ENCODE measurements at regions not wholly inside any gene's neighbourhood (a gene's known extent, or its start where the extent isn't known, plus 50 kb on each side); places are given as distances from the start of the nearest gene placed in this dataset.

- Mint-ChIP-seq H3K4me1 (ENCODE audit: insufficient read depth, unreplicated experiment) (no peaks in the 10 kb centered on the region), H3K36me3 (ENCODE audit: insufficient read depth, unreplicated experiment) (no peaks in the 10 kb centered on the region), H3K27ac (ENCODE audit: low read depth, unreplicated experiment) (no peak overlapping the region), H3K27me3 (ENCODE audit: insufficient read depth, unreplicated experiment) (no peaks in the 10 kb centered on the region), H3K9me3 (ENCODE audit: unreplicated experiment) (no peaks in the 10 kb centered on the region), H3K4me3 (ENCODE audit: unreplicated experiment) (no peak overlapping the region)
- ChIA-PET POLR2A (no interaction called here), CTCF (interaction anchor here (0.6 kb wide), 2 partner anchors 278 to 776 kb away, joined by 3 read pairs; no protein-coding TSS in a partner anchor)
- DNase-seq (ENCODE audit: unreplicated experiment) = no peak
- no TSS peak for BruUV-seq (replicated peaks)
- no peak for TF ChIP-seq CTCF (IDR thresholded peaks at IDR 0.05; ENCODE audit: unreplicated experiment)
- intact Hi-C loops (cut with micrococcal nuclease) = no loop called here
Observed at GRCh38 chr22:27610863-27611786, 190.4 kb downstream of the MN1 start.

- Mint-ChIP-seq H3K27ac (ENCODE audit: low read depth, unreplicated experiment) (no peak overlapping the region), H3K27me3 (ENCODE audit: insufficient read depth, unreplicated experiment) (no peaks in the 10 kb centered on the region), H3K4me1 (ENCODE audit: insufficient read depth, unreplicated experiment) (no peaks in the 10 kb centered on the region), H3K9me3 (ENCODE audit: unreplicated experiment) (no peaks in the 10 kb centered on the region), H3K4me3 (ENCODE audit: unreplicated experiment) (no peak overlapping the region), H3K36me3 (ENCODE audit: insufficient read depth, unreplicated experiment) (no peaks in the 10 kb centered on the region)
- BruUV-seq (replicated peaks) = no TSS peak
- ChIA-PET CTCF (no interaction called here), POLR2A (no interaction called here)
- no peak for DNase-seq (ENCODE audit: unreplicated experiment)
- intact Hi-C loops (cut with micrococcal nuclease) = no loop called here
- no peak for TF ChIP-seq CTCF (IDR thresholded peaks at IDR 0.05; ENCODE audit: unreplicated experiment)
Observed at GRCh38 chr22:27612115-27612514, 189.4 kb downstream of the MN1 start.

GRCh38 chr22:27613099-27614005 is 188.2 kb downstream of the MN1 start:
- POLR2A ChIA-PET = interaction anchor here (0.6 kb wide), 1 partner anchor 27 kb away, joined by 4 read pairs; no protein-coding TSS in a partner anchor
- no peak overlapping the region for H3K27ac Mint-ChIP-seq (ENCODE audit: low read depth, unreplicated experiment)
- no peaks in the 10 kb centered on the region for H3K27me3 Mint-ChIP-seq (ENCODE audit: insufficient read depth, unreplicated experiment)
- no peaks in the 10 kb centered on the region for H3K4me1 Mint-ChIP-seq (ENCODE audit: insufficient read depth, unreplicated experiment)
- no peaks in the 10 kb centered on the region for H3K9me3 Mint-ChIP-seq (ENCODE audit: unreplicated experiment)
- no TSS peak for BruUV-seq (replicated peaks)
- TF ChIP-seq CTCF (IDR thresholded peaks at IDR 0.05; ENCODE audit: unreplicated experiment) = no peak
- no peak for DNase-seq (ENCODE audit: unreplicated experiment)
- CTCF ChIA-PET = interaction anchor here (0.6 kb wide), 1 partner anchor 42 kb away, joined by 3 read pairs; no protein-coding TSS in a partner anchor
- intact Hi-C loops (cut with micrococcal nuclease) = no loop called here
- H3K36me3 Mint-ChIP-seq (ENCODE audit: insufficient read depth, unreplicated experiment) = no peaks in the 10 kb centered on the region
- H3K4me3 Mint-ChIP-seq (ENCODE audit: unreplicated experiment) = no peak overlapping the region
